ENCODE measurements at regions not wholly inside any gene's neighbourhood (a gene's known extent, or its start where the extent isn't known, plus 50 kb on each side); places are given as distances from the start of the nearest gene placed in this dataset.

- TF ChIP-seq, protein P1, sequence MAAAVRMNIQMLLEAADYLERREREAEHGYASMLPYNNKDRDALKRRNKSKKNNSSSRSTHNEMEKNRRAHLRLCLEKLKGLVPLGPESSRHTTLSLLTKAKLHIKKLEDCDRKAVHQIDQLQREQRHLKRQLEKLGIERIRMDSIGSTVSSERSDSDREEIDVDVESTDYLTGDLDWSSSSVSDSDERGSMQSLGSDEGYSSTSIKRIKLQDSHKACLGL (CRISPR knock-in tag; IDR thresholded peaks at IDR 0.05), result no peak
- TF ChIP-seq SRSF9 (IDR thresholded peaks at IDR 0.05; ENCODE audit: borderline replicate concordance, insufficient read depth, low read depth, low read length, poor library complexity, severe bottlenecking) (no peak), ZNF136 (CRISPR knock-in tag; IDR thresholded peaks at IDR 0.05; ENCODE audit: low read depth) (no peak), HNRNPK (IDR thresholded peaks at IDR 0.05; ENCODE audit: low read depth, low read length, poor library complexity, severe bottlenecking) (no peak), ARID3A (IDR thresholded peaks at IDR 0.05; ENCODE audit: low read depth, low read length) (no peak), GTF3A (CRISPR knock-in tag; conservative IDR thresholded peaks at IDR 0.05) (no peak), MAF1 (CRISPR knock-in tag; IDR thresholded peaks at IDR 0.05; ENCODE audit: borderline replicate concordance) (no peak), KAT8 (CRISPR knock-in tag; IDR thresholded peaks at IDR 0.05) (no peak)
These were observed 838.1 kb upstream of the SEMA6D start (continued) for GRCh38 chr15:46879032-46879770.

DNA sequence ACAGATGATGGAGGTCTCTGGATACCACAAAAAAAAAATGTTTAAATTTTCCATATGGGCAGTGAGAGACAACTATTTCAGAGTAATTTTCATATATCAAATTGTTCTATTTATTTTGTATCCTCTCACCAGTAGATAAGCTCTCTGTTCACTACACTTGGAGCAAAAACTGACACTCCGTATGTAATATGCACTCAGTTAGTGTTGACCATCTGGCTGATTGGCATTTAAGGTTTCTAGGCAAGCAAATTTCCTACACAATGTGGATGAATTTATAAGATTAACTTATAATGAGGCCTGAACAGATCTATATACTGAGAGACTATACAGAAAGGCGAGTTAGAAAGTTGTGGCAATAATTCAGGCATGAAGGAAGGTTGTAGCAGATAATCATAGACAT is 836.5 kb upstream of the SEMA6D start:
- H3K4me1 ChIP-seq (ENCODE audit: insufficient read depth, low read length), result no peaks in the 10 kb centered on the region
- H2AFZ ChIP-seq (ENCODE audit: low read length), result no peak overlapping the region
- CTCF ChIA-PET (ENCODE audit: low intra/inter-chr PET ratio, low total read pairs), result no interaction called here
- in situ Hi-C loops (cut with HindIII; ENCODE audit: extremely low pct_ligation_motif_present, low pct_unique_long_range_greater_than_20kb) (no loop called here), intact Hi-C loops (cut with micrococcal nuclease; ENCODE audit: unreplicated experiment) (no loop called here)
- H3K4me2 ChIP-seq (ENCODE audit: low read depth, low read length), result no peak overlapping the region
- POLR2A ChIA-PET, result no interaction called here
- WGBS (ENCODE audit: low lambda C conversion rate), result 0% methylated on average over 2 of the region's 2 CpGs
- BruUV-seq (replicated peaks), result no TSS peak
- DNase-seq (ENCODE audit: low spot score), result no peak
- no peaks in the 10 kb centered on the region for H3K27me3 ChIP-seq (ENCODE audit: control insufficient read depth in 1 of 2, insufficient read depth in 2 of 2, low read length in 2 of 2)
- no peaks in the 10 kb centered on the region for H3K79me2 ChIP-seq (ENCODE audit: insufficient read depth, low read length)
- no peak overlapping the region for H3K4me3 ChIP-seq (replicated peaks in 1 of 3; ENCODE audit: insufficient read depth in 1 of 3, low read depth in 2 of 3, low read length in 3 of 3)
- no peaks in the 10 kb centered on the region for H3K36me3 ChIP-seq (replicated peaks in 1 of 2; ENCODE audit: control insufficient read depth in 1 of 2, insufficient read depth in 2 of 2, low read length in 2 of 2)
- no peak for ATAC-seq
- H3K9me3 ChIP-seq (ENCODE audit: low read length), result peaks cover 82% of the 10 kb centered on the region
- no peak overlapping the region for H3K9ac ChIP-seq (ENCODE audit: insufficient read depth, low read depth, low read length)
- H3K27ac ChIP-seq (ENCODE audit: extremely low read length, insufficient read depth, low read length), result no peak overlapping the region
- H4K20me1 ChIP-seq (ENCODE audit: insufficient read depth, low read length), result no peaks in the 10 kb centered on the region
- no peak for FAIRE-seq
- TF ChIP-seq ZNF780A (CRISPR knock-in tag; IDR thresholded peaks at IDR 0.05) (no peak), ZNF589 (CRISPR knock-in tag; conservative IDR thresholded peaks at IDR 0.05) (no peak), REST (IDR thresholded peaks at IDR 0.05; ENCODE audit: borderline replicate concordance in 1 of 2, low read depth in 1 of 2, low read length in 2 of 2) (no peak), FIP1L1 (IDR thresholded peaks at IDR 0.05; ENCODE audit: borderline replicate concordance, insufficient read depth, low read depth, low read length) (no peak), HMG20A (CRISPR knock-in tag; IDR thresholded peaks at IDR 0.05; ENCODE audit: borderline replicate concordance) (no peak), HCFC1 (IDR thresholded peaks at IDR 0.05; ENCODE audit: low read depth, low read length) (no peak), ZSCAN20 (CRISPR knock-in tag; IDR thresholded peaks at IDR 0.05; ENCODE audit: borderline replicate concordance) (no peak), PHF20 (CRISPR knock-in tag; IDR thresholded peaks at IDR 0.05) (no peak)
- TF ChIP-seq, protein P2, sequence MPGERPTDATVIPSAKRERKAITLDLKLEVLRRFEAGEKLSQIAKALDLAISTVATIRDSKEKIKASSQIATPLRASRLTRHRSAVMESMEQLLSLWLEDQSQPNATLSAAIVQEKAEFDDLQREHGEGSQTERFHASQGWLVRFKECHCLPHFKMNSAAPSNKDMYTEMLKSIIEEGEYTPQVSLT (CRISPR knock-in tag; IDR thresholded peaks at IDR 0.05; ENCODE audit: borderline replicate concordance, low read depth), result no peak
